ENCODE measurements at regions not wholly inside any gene's neighbourhood (a gene's known extent, or its start where the extent isn't known, plus 50 kb on each side); places are given as distances from the start of the nearest gene placed in this dataset.

DNA sequence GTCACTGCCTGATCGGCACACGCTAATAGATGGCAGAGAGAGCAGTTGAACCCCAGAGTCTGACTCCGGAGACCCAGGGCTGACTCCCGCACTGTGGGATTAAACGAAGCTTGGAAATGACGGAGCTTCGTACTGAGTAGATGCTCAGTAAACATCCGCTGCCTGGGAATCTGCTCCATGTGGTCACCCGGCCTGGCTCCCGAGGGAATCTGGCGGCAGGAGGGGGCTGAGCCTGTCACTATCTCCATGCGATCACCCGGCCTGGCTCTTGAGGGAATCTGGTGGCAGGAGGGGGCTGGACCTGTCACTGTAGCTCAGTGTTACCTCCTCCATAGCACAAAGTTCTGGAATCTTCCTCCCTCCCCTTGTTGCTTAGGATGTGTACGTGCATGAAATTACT, 139.7 kb upstream of the CIBAR2 start:
- H3K36me3 Mint-ChIP-seq (ENCODE audit: low read depth) = no peaks in the 10 kb centered on the region
- no peaks in the 10 kb centered on the region for H3K9me3 Mint-ChIP-seq
- TF ChIP-seq, protein P1, sequence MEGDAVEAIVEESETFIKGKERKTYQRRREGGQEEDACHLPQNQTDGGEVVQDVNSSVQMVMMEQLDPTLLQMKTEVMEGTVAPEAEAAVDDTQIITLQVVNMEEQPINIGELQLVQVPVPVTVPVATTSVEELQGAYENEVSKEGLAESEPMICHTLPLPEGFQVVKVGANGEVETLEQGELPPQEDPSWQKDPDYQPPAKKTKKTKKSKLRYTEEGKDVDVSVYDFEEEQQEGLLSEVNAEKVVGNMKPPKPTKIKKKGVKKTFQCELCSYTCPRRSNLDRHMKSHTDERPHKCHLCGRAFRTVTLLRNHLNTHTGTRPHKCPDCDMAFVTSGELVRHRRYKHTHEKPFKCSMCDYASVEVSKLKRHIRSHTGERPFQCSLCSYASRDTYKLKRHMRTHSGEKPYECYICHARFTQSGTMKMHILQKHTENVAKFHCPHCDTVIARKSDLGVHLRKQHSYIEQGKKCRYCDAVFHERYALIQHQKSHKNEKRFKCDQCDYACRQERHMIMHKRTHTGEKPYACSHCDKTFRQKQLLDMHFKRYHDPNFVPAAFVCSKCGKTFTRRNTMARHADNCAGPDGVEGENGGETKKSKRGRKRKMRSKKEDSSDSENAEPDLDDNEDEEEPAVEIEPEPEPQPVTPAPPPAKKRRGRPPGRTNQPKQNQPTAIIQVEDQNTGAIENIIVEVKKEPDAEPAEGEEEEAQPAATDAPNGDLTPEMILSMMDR (IDR thresholded peaks at IDR 0.05) = no peak
- peaks cover 6% of the 10 kb centered on the region for H3K27me3 Mint-ChIP-seq (ENCODE audit: low read depth, poor library complexity)
- H3K4me3 Mint-ChIP-seq = no peak overlapping the region
- H3K4me1 Mint-ChIP-seq = peaks cover 22% of the 10 kb centered on the region
- DNase-seq = no peak
- H3K27ac Mint-ChIP-seq = no peak overlapping the region

DNA sequence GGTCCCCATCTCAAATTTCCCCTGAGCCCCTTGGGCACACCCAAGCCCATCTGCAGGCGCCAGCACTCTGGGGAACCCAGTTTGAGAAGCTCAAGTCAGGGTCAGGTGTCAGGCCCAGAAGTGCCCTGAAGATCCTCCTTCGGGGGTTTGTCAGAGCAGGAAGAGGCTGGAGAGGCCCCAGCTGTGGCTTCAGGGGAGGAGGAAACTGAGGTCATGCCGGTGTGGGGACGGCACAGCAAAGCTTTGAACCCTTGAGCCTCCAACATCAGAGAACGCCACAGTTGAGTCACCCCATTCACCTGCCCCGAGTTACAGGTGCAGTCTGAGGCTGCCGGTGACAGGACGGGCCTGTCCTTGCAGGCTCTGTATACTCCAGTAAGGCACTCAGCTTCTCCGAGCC, 140.2 kb upstream of the CIBAR2 start:
- peaks cover 6% of the 10 kb centered on the region for H3K27me3 Mint-ChIP-seq (ENCODE audit: low read depth, poor library complexity)
- DNase-seq = no peak
- no peak overlapping the region for H3K27ac Mint-ChIP-seq
- TF ChIP-seq, protein P1 (IDR thresholded peaks at IDR 0.05) = no peak
- no peak overlapping the region for H3K4me3 Mint-ChIP-seq
- no peaks in the 10 kb centered on the region for H3K9me3 Mint-ChIP-seq
- H3K4me1 Mint-ChIP-seq = peaks cover 18% of the 10 kb centered on the region
- H3K36me3 Mint-ChIP-seq (ENCODE audit: low read depth) = no peaks in the 10 kb centered on the region

DNA sequence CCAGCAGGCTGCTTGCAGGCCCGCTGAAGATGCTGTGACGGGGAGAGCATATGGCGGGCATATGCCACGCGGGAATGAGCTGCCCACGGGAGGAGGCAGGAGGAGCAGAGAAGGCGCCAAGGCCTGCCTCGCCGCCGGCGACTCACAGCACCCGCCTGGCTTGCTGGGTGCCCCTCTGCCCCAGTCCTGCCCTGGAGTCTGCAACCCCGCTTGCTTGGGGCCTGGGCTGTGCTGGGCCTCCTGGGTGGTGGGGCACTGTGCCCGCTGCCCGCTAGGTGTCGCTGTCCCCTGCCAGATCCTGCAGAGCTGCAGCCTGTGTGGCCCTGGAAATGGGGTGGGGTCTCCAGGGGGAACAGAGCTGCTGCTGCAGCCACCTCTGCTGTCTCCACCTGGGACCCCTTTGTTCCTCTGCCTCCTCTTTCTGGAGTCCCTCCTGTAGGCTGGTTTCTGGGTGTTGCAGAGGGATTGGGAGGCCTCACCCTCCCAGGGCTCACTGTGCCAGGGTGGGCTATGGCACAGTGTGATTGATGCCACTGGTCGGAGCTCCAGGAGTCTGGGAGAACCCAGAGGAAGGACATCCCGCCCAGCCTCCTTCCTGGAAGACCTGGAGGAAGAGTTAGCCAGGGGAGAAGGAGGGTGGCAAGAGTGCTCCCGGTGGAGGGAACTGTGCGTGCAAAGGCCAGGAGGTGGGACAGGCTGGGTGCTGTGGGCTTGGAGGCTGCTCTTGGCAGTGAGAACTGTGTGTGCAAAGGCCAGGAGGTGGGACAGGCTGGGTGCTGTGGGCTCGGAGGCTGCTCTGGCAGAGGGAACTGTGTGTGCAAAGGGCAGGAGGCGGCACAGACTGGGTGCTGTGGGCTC, 141.0 kb upstream of the CIBAR2 start:
- H3K4me3 Mint-ChIP-seq = no peak overlapping the region
- H3K9me3 Mint-ChIP-seq = no peaks in the 10 kb centered on the region
- H3K27me3 Mint-ChIP-seq (ENCODE audit: low read depth, poor library complexity) = peaks cover 13% of the 10 kb centered on the region
- no peak overlapping the region for H3K27ac Mint-ChIP-seq
- H3K36me3 Mint-ChIP-seq (ENCODE audit: low read depth) = no peaks in the 10 kb centered on the region
- H3K4me1 Mint-ChIP-seq = peaks cover 17% of the 10 kb centered on the region
- peak; percentile 87 for DNase-seq
- TF ChIP-seq, protein P1 (IDR thresholded peaks at IDR 0.05) = peak; percentile 96

DNA sequence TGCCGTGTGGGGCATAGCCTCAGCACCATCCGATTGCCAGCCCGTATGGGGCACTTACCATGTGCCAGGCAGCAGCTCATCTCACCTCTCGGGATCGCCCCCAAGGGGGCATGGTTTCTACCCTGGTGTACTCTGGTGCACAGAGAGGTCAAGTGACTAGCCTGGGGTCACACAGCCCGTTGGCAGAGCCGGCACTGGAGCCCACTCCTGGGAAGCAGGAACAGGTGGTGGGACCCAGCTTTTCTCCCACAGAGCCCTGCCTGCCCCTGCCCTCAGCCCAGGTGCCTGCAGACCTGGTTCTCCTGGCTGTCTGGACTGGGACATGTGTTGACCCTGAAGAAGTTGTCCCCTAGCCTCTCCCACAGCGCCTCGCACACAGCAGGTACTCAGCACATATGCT, 141.8 kb upstream of the CIBAR2 start:
- H3K4me3 Mint-ChIP-seq = no peak overlapping the region
- no peaks in the 10 kb centered on the region for H3K9me3 Mint-ChIP-seq
- no peak for DNase-seq
- H3K36me3 Mint-ChIP-seq (ENCODE audit: low read depth) = no peaks in the 10 kb centered on the region
- TF ChIP-seq, protein P1 (IDR thresholded peaks at IDR 0.05) = no peak
- H3K27me3 Mint-ChIP-seq (ENCODE audit: low read depth, poor library complexity) = peaks cover 13% of the 10 kb centered on the region
- peaks cover 21% of the 10 kb centered on the region for H3K4me1 Mint-ChIP-seq
- H3K27ac Mint-ChIP-seq = no peak overlapping the region

DNA sequence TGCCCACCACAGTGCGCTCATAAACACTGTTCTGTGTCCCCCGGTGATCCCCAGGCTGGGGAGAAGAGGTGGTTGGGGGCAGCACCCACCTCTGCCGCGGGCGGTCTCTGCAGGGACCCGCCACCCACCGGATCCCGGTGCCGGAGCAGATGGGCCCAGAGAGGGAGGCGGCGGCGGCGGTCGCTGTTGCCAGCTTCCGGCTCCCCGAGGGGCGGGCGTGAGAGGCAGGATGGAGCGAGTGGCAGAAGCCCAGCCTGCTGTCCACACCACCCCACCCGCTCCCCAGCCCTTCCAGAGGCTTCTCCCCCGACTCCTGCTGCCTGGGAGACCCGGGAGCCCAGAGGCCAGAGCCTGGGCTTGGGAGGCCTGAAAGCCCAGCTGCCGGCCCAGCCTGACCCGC, 142.6 kb upstream of the CIBAR2 start:
- TF ChIP-seq, protein P1 (IDR thresholded peaks at IDR 0.05) = no peak
- no peak overlapping the region for H3K27ac Mint-ChIP-seq

DNA sequence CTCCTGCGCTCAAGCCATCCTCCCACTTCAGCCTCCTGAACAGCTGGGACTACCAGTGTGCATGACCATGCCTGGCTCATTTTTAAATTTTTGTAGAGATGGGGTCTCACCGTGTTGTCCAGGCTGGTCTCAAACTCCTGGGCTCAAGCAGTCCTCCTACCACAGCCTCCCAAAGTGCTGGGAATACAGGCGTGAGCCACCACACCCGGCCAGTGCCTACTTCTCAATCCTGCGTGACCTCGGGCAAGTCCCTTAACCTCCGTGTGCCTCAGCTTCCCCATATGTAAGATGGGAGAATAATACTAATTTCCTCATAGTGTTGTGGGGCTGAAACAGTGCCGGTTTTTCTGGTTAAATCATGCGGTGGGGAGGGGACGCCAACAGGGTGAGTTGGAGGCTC, 143.5 kb upstream of the CIBAR2 start:
- Mint-ChIP-seq H3K36me3 (ENCODE audit: low read depth) (no peaks in the 10 kb centered on the region), H3K27me3 (ENCODE audit: low read depth, poor library complexity) (peaks cover 11% of the 10 kb centered on the region), H3K9me3 (no peaks in the 10 kb centered on the region), H3K27ac (no peak overlapping the region), H3K4me1 (peaks cover 30% of the 10 kb centered on the region), H3K4me3 (no peak overlapping the region)
- TF ChIP-seq, protein P1 (IDR thresholded peaks at IDR 0.05) = no peak
- no peak for DNase-seq

More for the DNA sequence above, 142.6 kb upstream of the CIBAR2 start:
- Mint-ChIP-seq H3K4me1 (peaks cover 29% of the 10 kb centered on the region), H3K9me3 (no peaks in the 10 kb centered on the region), H3K4me3 (no peak overlapping the region), H3K36me3 (ENCODE audit: low read depth) (no peaks in the 10 kb centered on the region), H3K27me3 (ENCODE audit: low read depth, poor library complexity) (peaks cover 13% of the 10 kb centered on the region)
- DNase-seq = no peak

All from nephron progenitor cell (in vitro differentiated cells).